ENCODE measurements at regions not wholly inside any gene's neighbourhood (a gene's known extent, or its start where the extent isn't known, plus 50 kb on each side); places are given as distances from the start of the nearest gene placed in this dataset.
A peak's percentile ranks its signal among the peaks of the same experiment; 100 is the strongest.
"Not testable (repeated sequence)": the region's sequence is repeated elsewhere in the genome, so short reads cannot be mapped to it uniquely, and the experiment has no call there.

GRCh38 chr3:153615863-153616262 is 453.8 kb downstream of the RAP2B start:
- no peak for DNase-seq (ENCODE audit: low spot score)

- DNase-seq (ENCODE audit: low spot score) = no peak
Observed at GRCh38 chr3:153617463-153617862, 455.4 kb downstream of the RAP2B start.

GRCh38 chr3:153618176-153618575 is 456.1 kb downstream of the RAP2B start:
- no peak for DNase-seq (ENCODE audit: low spot score)

GRCh38 chr3:153619268-153619667 is 457.2 kb downstream of the RAP2B start:
- DNase-seq (ENCODE audit: low spot score) = no peak

- peak; percentile 42 for DNase-seq (ENCODE audit: low spot score)
Observed at GRCh38 chr3:153621953-153622352, 459.9 kb downstream of the RAP2B start.

- no peak for DNase-seq (ENCODE audit: low spot score)
Observed at GRCh38 chr3:153623834-153624233, 461.8 kb downstream of the RAP2B start.

GRCh38 chr3:153624310-153625030 is 462.4 kb downstream of the RAP2B start:
- DNase-seq (ENCODE audit: low spot score) = peak; percentile 19

- DNase-seq (ENCODE audit: low spot score) = no peak
Observed at GRCh38 chr3:153625506-153625905, 463.5 kb downstream of the RAP2B start.

GRCh38 chr3:153626158-153626557 is 464.1 kb downstream of the RAP2B start:
- no peak for DNase-seq (ENCODE audit: low spot score)

GRCh38 chr3:153628591-153628990 is 466.6 kb downstream of the RAP2B start:
- peak; percentile 12 for DNase-seq (ENCODE audit: low spot score)

GRCh38 chr3:153629148-153629547 is 467.1 kb downstream of the RAP2B start:
- no peak for DNase-seq (ENCODE audit: low spot score)

- no peak for DNase-seq (ENCODE audit: low spot score)
Observed at GRCh38 chr3:153631102-153631501, 469.1 kb downstream of the RAP2B start.

- no peak for DNase-seq (ENCODE audit: low spot score)
Observed at GRCh38 chr3:153631664-153632063, 469.6 kb downstream of the RAP2B start.

- DNase-seq (ENCODE audit: low spot score) = no peak
Observed at GRCh38 chr3:153633407-153633806, 471.4 kb downstream of the RAP2B start.

- DNase-seq (ENCODE audit: low spot score) = no peak
Observed at GRCh38 chr3:153634683-153635082, 472.7 kb downstream of the RAP2B start.

- DNase-seq (ENCODE audit: low spot score) = no peak
Observed at GRCh38 chr3:153639631-153640030, 477.6 kb downstream of the RAP2B start.

- no peak for DNase-seq (ENCODE audit: low spot score)
Observed at GRCh38 chr3:153640689-153641665, 479.0 kb downstream of the RAP2B start.

GRCh38 chr3:153642576-153642975 is 478.6 kb upstream of the ARHGEF26 start:
- DNase-seq (ENCODE audit: low spot score) = not testable (repeated sequence)

- peak; percentile 26 for DNase-seq (ENCODE audit: low spot score)
Observed at GRCh38 chr3:153643471-153643870, 477.7 kb upstream of the ARHGEF26 start.

- DNase-seq (ENCODE audit: low spot score) = no peak
Observed at GRCh38 chr3:153649286-153649839, 471.8 kb upstream of the ARHGEF26 start.

- DNase-seq (ENCODE audit: low spot score) = no peak
Observed at GRCh38 chr3:153652076-153652475, 469.1 kb upstream of the ARHGEF26 start.

- DNase-seq (ENCODE audit: low spot score) = no peak
Observed at GRCh38 chr3:153657046-153657445, 464.1 kb upstream of the ARHGEF26 start.

GRCh38 chr3:153657461-153657860 is 463.7 kb upstream of the ARHGEF26 start:
- no peak for DNase-seq (ENCODE audit: low spot score)

Data from CD4-positive, alpha-beta T cell treated with Interleukin-2 at 100 ng/mL for 4 hours (primary cell).